PC-3 (cell line): ENCODE measurements at regions not wholly inside any gene's neighbourhood (a gene's known extent, or its start where the extent isn't known, plus 50 kb on each side); places are given as distances from the start of the nearest gene placed in this dataset.
"Not testable (repeated sequence)": the region's sequence is repeated elsewhere in the genome, so short reads cannot be mapped to it uniquely, and the experiment has no call there.

Experiments
- ATAC-seq: fragments of 200-7000 bp; cut with Tn5 transposase; 2 replicates; pipeline ENCODE4 v1.9.1; 2020; ENCODE audit warnings: mild to moderate bottlenecking, moderate library complexity
- BruUV-seq: library from RNA; stranded (reverse); fragments of 400-500 nt; replicated peaks from 2 replicates; lab custom pipeline; 2021; lab: Mats Ljungman, UMichigan
- CTCF ChIA-PET: fragments of 300-600 bp; sonication (Branson Sonifier 250); formaldehyde crosslinking; loops from one replicate; lab custom pipeline; 2022; ENCODE audit warnings: antibody characterized with exemption; lab: Charles Lee
- POLR2A ChIA-PET: fragments of 300-600 bp; sonication (Branson Sonifier 250); formaldehyde crosslinking; loops from one replicate; lab custom pipeline; 2022; ENCODE audit warnings: antibody characterized with exemption; ENCODE audit not compliant: unreplicated experiment; lab: Charles Lee
- DNase-seq: peaks from one replicate; pipeline ENCODE4 v3.0.0-alpha.2; 2015
- H2AFZ ChIP-seq: fragments of 300-600 bp; sonication (generic); 2 replicates; pipeline ENCODE4 v1.6.0; 2016; ENCODE audit warnings: antibody characterized with exemption, low read length
- H3F3A ChIP-seq: fragments of 300-600 bp; sonication (generic); one replicate; pipeline ENCODE4 v1.6.0; 2017; ENCODE audit warnings: antibody characterized with exemption, low read length, control low read depth, mild to moderate bottlenecking; ENCODE audit not compliant: unreplicated experiment
- H3K27ac ChIP-seq: fragments of 300-600 bp; sonication (generic); 2 replicates; pipeline ENCODE4 v1.5.1; 2016; ENCODE audit warnings: mild to moderate bottlenecking, low read length
- H3K27me3 ChIP-seq: fragments of 300-600 bp; sonication (generic); 2 replicates; pipeline ENCODE4 v1.6.1; 2016; ENCODE audit warnings: low read length, mixed read lengths
- H3K36me3 ChIP-seq: fragments of 300-600 bp; sonication (generic); 2 replicates; pipeline ENCODE4 v1.6.1; 2016; ENCODE audit warnings: low read depth, mixed run types, low read length, mixed read lengths
- H3K4me1 ChIP-seq: fragments of 300-600 bp; sonication (generic); 2 replicates; pipeline ENCODE4 v1.5.1; 2016; ENCODE audit warnings: low read length; ENCODE audit not compliant: insufficient read depth
- H3K4me2 ChIP-seq: fragments of 300-600 bp; sonication (generic); 2 replicates; pipeline ENCODE4 v1.6.0; 2016; ENCODE audit warnings: low read length
- H3K4me3 ChIP-seq: fragments of 300-600 bp; sonication (generic); 2 replicates; pipeline ENCODE4 v1.5.1; 2016; ENCODE audit warnings: mild to moderate bottlenecking, low read length, mixed read lengths
- H3K79me2 ChIP-seq: fragments of 300-600 bp; sonication (generic); 2 replicates; pipeline ENCODE4 v1.6.1; 2017; ENCODE audit warnings: low read length, mixed read lengths
- H3K9ac ChIP-seq: fragments of 300-600 bp; sonication (generic); 2 replicates; pipeline ENCODE4 v1.6.0; 2016; ENCODE audit warnings: mild to moderate bottlenecking, low read length
- H3K9me2 ChIP-seq: fragments of 300-600 bp; sonication (generic); replicated peaks from 2 replicates; pipeline ENCODE4 v1.6.1; 2016; ENCODE audit warnings: mixed run types, low read length, mixed read lengths
- H3K9me3 ChIP-seq: fragments of 300-600 bp; sonication (generic); 2 replicates; pipeline ENCODE4 v1.6.1; 2016; ENCODE audit warnings: low read length, mixed read lengths
- H4K20me1 ChIP-seq: fragments of 300-600 bp; sonication (generic); 2 replicates; pipeline ENCODE4 v1.6.1; 2016; ENCODE audit warnings: low read length, mixed read lengths
- CTCF ChIP-seq: fragments of 300-600 bp; sonication (generic); conservative IDR thresholded peaks from 2 replicates; pipeline ENCODE4 v1.5.1; 2017; ENCODE audit warnings: antibody characterized with exemption, low read depth, mild to moderate bottlenecking, low read length
- EZH2 ChIP-seq: fragments of 300-600 bp; sonication (generic); IDR thresholded peaks from one replicate; pipeline ENCODE4 v1.6.1; 2017; ENCODE audit warnings: antibody characterized with exemption, mild to moderate bottlenecking, low read length; ENCODE audit not compliant: unreplicated experiment
- EZH2phosphoT487 ChIP-seq: fragments of 300-600 bp; sonication (generic); IDR thresholded peaks from 2 replicates; pipeline ENCODE4 v1.6.1; 2018; ENCODE audit warnings: mild to moderate bottlenecking, antibody characterized with exemption, low read length, borderline replicate concordance
- intact Hi-C: fragments of 100-400 bp; cut with micrococcal nuclease; formaldehyde crosslinking; loops from 2 replicates; pipeline ENCODE4 v1.9.0; 2023

GRCh38 chr3:20376665-20377217, 190.7 kb upstream of the SGO1 start:
- no peak for ATAC-seq
- no peaks in the 10 kb centered on the region; the same call in 1 of the 2 replicates for H3K27me3 ChIP-seq

GRCh38 chr3:20375302-20375701, 189.3 kb upstream of the SGO1 start:
- no TSS peak for BruUV-seq
- H3K4me2 ChIP-seq, result no peak overlapping the region
- no peak overlapping the region for H3K4me3 ChIP-seq
- no peaks in the 10 kb centered on the region for H3K36me3 ChIP-seq
- ChIA-PET CTCF (no interaction called here), POLR2A (no interaction called here)
- H3K79me2 ChIP-seq, result no peaks in the 10 kb centered on the region
- H3K9ac ChIP-seq, result no peak overlapping the region
- ATAC-seq (no peak), DNase-seq (no peak)
- no peak overlapping the region for H2AFZ ChIP-seq
- H4K20me1 ChIP-seq, result no peaks in the 10 kb centered on the region
- no peaks in the 10 kb centered on the region for H3F3A ChIP-seq
- H3K4me1 ChIP-seq, result no peaks in the 10 kb centered on the region
- no peaks in the 10 kb centered on the region for H3K9me2 ChIP-seq
- no peaks in the 10 kb centered on the region; the same call in 1 of the 2 replicates for H3K27me3 ChIP-seq
- TF ChIP-seq EZH2 (no peak), EZH2phosphoT487 (no peak), CTCF (no peak)
- H3K27ac ChIP-seq, result no peak overlapping the region
- intact Hi-C loops, result no loop called here
- H3K9me3 ChIP-seq, result no peaks in the 10 kb centered on the region

More at GRCh38 chr3:20376665-20377217, 190.7 kb upstream of the SGO1 start:
- POLR2A ChIA-PET, result no interaction called here
- no TSS peak for BruUV-seq
- Histone ChIP-seq H3F3A (no peaks in the 10 kb centered on the region), H3K4me2 (no peak overlapping the region), H3K79me2 (no peaks in the 10 kb centered on the region), H2AFZ (no peak overlapping the region), H3K36me3 (no peaks in the 10 kb centered on the region), H3K4me3 (no peak overlapping the region), H3K9me3 (no peaks in the 10 kb centered on the region), H3K4me1 (no peaks in the 10 kb centered on the region), H3K27ac (no peak overlapping the region), H3K9ac (no peak overlapping the region), H4K20me1 (no peaks in the 10 kb centered on the region), H3K9me2 (no peaks in the 10 kb centered on the region)
- no peak for DNase-seq
- CTCF ChIA-PET, result no interaction called here
- TF ChIP-seq EZH2phosphoT487 (no peak), EZH2 (no peak), CTCF (no peak)
- intact Hi-C loops, result no loop called here

- H3K9me2 ChIP-seq, H3K27me3 ChIP-seq, DNase-seq, BruUV-seq, H3K9me3 ChIP-seq, H2AFZ ChIP-seq, H3K4me1 ChIP-seq, ATAC-seq, POLR2A ChIA-PET, H3K4me3 ChIP-seq, CTCF ChIA-PET, H3K9ac ChIP-seq, H3K79me2 ChIP-seq, H3F3A ChIP-seq, H3K27ac ChIP-seq, H4K20me1 ChIP-seq, intact Hi-C loops, H3K4me2 ChIP-seq, H3K36me3 ChIP-seq: not testable (repeated sequence)
Observed at GRCh38 chr3:20370273-20371063, 184.5 kb upstream of the SGO1 start.
